SK-N-SH (cell line): ENCODE measurements at regions not wholly inside any gene's neighbourhood (a gene's known extent, or its start where the extent isn't known, plus 50 kb on each side); places are given as distances from the start of the nearest gene placed in this dataset.

ENCODE experiments used
- CTCF ChIA-PET: fragments of 300-600, 350-600 bp; formaldehyde crosslinking; extraction: SDS; loops from one replicate; lab custom pipeline; 2021; lab: Yijun Ruan, JAX
- POLR2A ChIA-PET: fragments of 350-600 bp; sonication (Branson Sonifier 250); formaldehyde crosslinking; extraction: SDS; loops from one replicate; lab custom pipeline; 2020; ENCODE audit warnings: antibody characterized with exemption, inconsistent platforms; lab: Yijun Ruan, JAX
- DNase-seq: peaks from one replicate; pipeline ENCODE4 v3.0.0; 2012
- H2AFZ ChIP-seq: fragments of 200-600 bp; sonication (generic); 2 replicates; pipeline ENCODE4 v1.8.1; 2016; ENCODE audit warnings: antibody characterized with exemption, mild to moderate bottlenecking, low read depth
- H3F3A ChIP-seq: fragments of 200-600 bp; sonication (generic); replicated peaks from 2 replicates; pipeline ENCODE3; 2016; ENCODE audit warnings: antibody characterized with exemption, mild to moderate bottlenecking; ENCODE audit not compliant: insufficient read depth
- H3K27ac ChIP-seq, 2 experiments: fragments of 200-500 bp in 1 of 2; fragments of 200-600 bp in 1 of 2; sonication (Bioruptor generic) in 1 of 2; sonication (generic), shearing (Covaris generic) in 1 of 2; 2 replicates each; pipeline versions ENCODE4 v1.5.1 to v1.6.1; 2014 to 2016; ENCODE audit warnings: low read depth in 2 of 2, inconsistent platforms in 1 of 2, low read length in 1 of 2, mild to moderate bottlenecking in 1 of 2, mixed read lengths in 1 of 2
- H3K27me3 ChIP-seq: fragments of 200-600 bp; sonication (generic), shearing (Covaris generic); 2 replicates; pipeline ENCODE4 v1.6.1; 2016; ENCODE audit warnings: mixed run types; ENCODE audit not compliant: insufficient read depth
- H3K36me3 ChIP-seq, 2 experiments: fragments of 200-500 bp in 1 of 2; fragments of 200-600 bp in 1 of 2; sonication (Bioruptor generic) in 1 of 2; sonication (generic) in 1 of 2; replicated peaks in 1 of 2; 2 replicates each; pipeline versions ENCODE3 to v1.5.1; 2014 to 2016; ENCODE audit warnings: low read length in 1 of 2, mild to moderate bottlenecking in 1 of 2; ENCODE audit not compliant: insufficient read depth in 2 of 2, control insufficient read depth in 1 of 2
- H3K4me1 ChIP-seq, 2 experiments: fragments of 200-500 bp in 1 of 2; fragments of 200-600 bp in 1 of 2; sonication (Bioruptor generic) in 1 of 2; sonication (generic), shearing (Covaris generic) in 1 of 2; 2 replicates each; pipeline versions ENCODE4 v1.5.1 to v1.6.1; 2014 to 2016; ENCODE audit warnings: low read depth in 1 of 2, low read length in 1 of 2, mixed run types in 1 of 2; ENCODE audit not compliant: insufficient read depth in 2 of 2, control insufficient read depth in 1 of 2
- H3K4me2 ChIP-seq: fragments of 200-600 bp; sonication (generic), shearing (Covaris generic); 2 replicates; pipeline ENCODE4 v1.6.1; 2017; ENCODE audit warnings: mixed run types
- H3K4me3 ChIP-seq, 2 experiments: fragments of 200-500 bp in 1 of 2; fragments of 200-600 bp in 1 of 2; sonication (Bioruptor generic) in 1 of 2; sonication (generic), shearing (Covaris generic) in 1 of 2; 2 replicates each; pipeline versions ENCODE4 v1.5.1 to v1.8.1; 2014 to 2016; ENCODE audit warnings: low read depth in 2 of 2, inconsistent platforms in 1 of 2, low read length in 1 of 2, mild to moderate bottlenecking in 1 of 2, mixed read lengths in 1 of 2, moderate library complexity in 1 of 2
- H3K79me2 ChIP-seq: fragments of 200-600 bp; sonication (generic); 2 replicates; pipeline ENCODE4 v1.8.1; 2017; ENCODE audit warnings: mild to moderate bottlenecking; ENCODE audit not compliant: insufficient read depth
- H3K9ac ChIP-seq: fragments of 200-600 bp; sonication (generic); 2 replicates; pipeline ENCODE4 v1.6.1; 2017; ENCODE audit warnings: mixed run types
- H3K9me2 ChIP-seq: fragments of 200-600 bp; sonication (generic); 2 replicates; pipeline ENCODE4 v1.6.1; 2017; ENCODE audit warnings: mixed run types
- H3K9me3 ChIP-seq: fragments of 200-600 bp; sonication (generic); 2 replicates; pipeline ENCODE4 v1.6.1; 2017; ENCODE audit warnings: mixed run types, mild to moderate bottlenecking, moderate library complexity
- H4K20me1 ChIP-seq: fragments of 200-600 bp; sonication (generic); 2 replicates; pipeline ENCODE4 v1.6.1; 2017; ENCODE audit warnings: mild to moderate bottlenecking, mixed run types; ENCODE audit not compliant: insufficient read depth
- EZH2phosphoT487 ChIP-seq: fragments of 200-600 bp; sonication (generic); IDR thresholded peaks from 2 replicates; pipeline ENCODE4 v1.6.1; 2017; ENCODE audit warnings: low read depth, mixed run types, mild to moderate bottlenecking, antibody characterized with exemption, moderate library complexity, borderline replicate concordance
- FOXJ3 ChIP-seq: sonication (generic); formaldehyde crosslinking; IDR thresholded peaks from 2 replicates; pipeline ENCODE4 v1.5.1; 2020; ENCODE audit warnings: mild to moderate bottlenecking, missing genetic modification reagents
- GABPA ChIP-seq: IDR thresholded peaks from 2 replicates; pipeline ENCODE4 v1.4.0; 2012; ENCODE audit warnings: low read depth, mild to moderate bottlenecking
- MXI1 ChIP-seq: IDR thresholded peaks from 2 replicates; pipeline ENCODE4 v1.6.1; 2012; ENCODE audit warnings: mild to moderate bottlenecking, low read depth, low read length, improper control_type of control experiment
- RAD21 ChIP-seq: IDR thresholded peaks from 2 replicates; pipeline ENCODE4 v1.6.1; 2012; ENCODE audit warnings: mild to moderate bottlenecking, low read length
- RFX5 ChIP-seq: IDR thresholded peaks from 2 replicates; pipeline ENCODE4 v1.6.1; 2012; ENCODE audit warnings: mild to moderate bottlenecking, improper control_type of control experiment, low read length
- SMC3 ChIP-seq: IDR thresholded peaks from 2 replicates; pipeline ENCODE4 v1.6.1; 2012; ENCODE audit warnings: low read depth, low read length, improper control_type of control experiment
- YY1 ChIP-seq: IDR thresholded peaks from 2 replicates; pipeline ENCODE4 v1.4.0; 2012; ENCODE audit warnings: low read depth, mild to moderate bottlenecking
- WGBS: methylation state at CpG from one replicate; pipeline ENCODE4 v1.1.6; 2017; ENCODE audit warnings: low lambda C conversion rate; 5-methylcytosine and 5-hydroxymethylcytosine counted together
- TF ChIP-seq, protein P1 (sequence below): fragments of 200-600 bp; sonication (generic); IDR thresholded peaks from 2 replicates; pipeline ENCODE4 v1.6.1; 2017; ENCODE audit warnings: antibody characterized with exemption, mild to moderate bottlenecking, moderate library complexity
- TF ChIP-seq, protein P2 (sequence below): IDR thresholded peaks from 2 replicates; pipeline ENCODE4 v1.4.0; 2012; ENCODE audit warnings: low read depth, borderline replicate concordance

DNA sequence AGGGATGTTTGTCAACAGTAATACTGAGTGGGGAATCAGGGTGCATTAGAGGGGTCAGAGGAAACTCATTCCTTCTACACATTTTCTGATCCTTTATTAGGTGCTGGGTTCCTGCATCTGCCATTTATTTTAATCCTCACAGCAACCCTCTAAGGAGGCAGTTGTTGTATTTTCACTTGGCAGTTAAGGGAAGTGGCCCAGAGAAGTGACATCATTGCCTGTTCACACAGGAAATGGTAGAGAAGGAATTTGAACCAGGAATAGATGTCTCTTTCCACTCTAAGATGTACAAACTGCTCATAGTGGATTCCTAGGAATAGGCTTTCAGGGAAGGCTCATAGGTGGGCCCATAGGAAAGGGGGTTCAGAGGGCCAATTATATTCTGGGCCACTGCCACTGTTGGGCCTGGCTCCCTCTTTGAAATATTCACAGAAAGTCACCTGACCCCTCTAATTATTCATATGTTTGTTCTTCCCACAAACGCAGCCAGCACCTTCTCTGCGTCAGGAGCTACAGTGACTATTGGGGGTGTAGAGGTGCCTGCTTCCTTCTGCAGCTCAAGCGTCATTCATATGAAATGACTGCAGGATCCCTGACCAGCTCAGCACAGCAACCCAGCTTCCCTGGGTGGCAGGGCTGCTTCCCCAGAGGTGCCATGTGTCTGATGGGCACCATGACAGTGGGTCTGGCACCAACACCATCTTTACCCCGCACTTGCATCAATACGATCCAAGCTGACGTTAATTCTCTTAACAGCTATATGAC, 163.9 kb upstream of the SMAD3 start:
- Histone ChIP-seq H3K9me2 (no peaks in the 10 kb centered on the region), H3K9me3 (no peaks in the 10 kb centered on the region), H2AFZ (peak overlapping the region; percentile 67; the same call in 1 of the 2 replicates), H3K4me3 (no peak overlapping the region), H3K9ac (peak overlapping the region; percentile 25; the same call in 1 of the 2 replicates), H3K27ac (peak overlapping the region in 1 of 2 experiments; percentile 20; a peak in 1 of 4 replicates), H3K36me3 (no peaks in the 10 kb centered on the region), H4K20me1 (no peaks in the 10 kb centered on the region), H3K79me2 (no peaks in the 10 kb centered on the region), H3K4me1 (peaks cover 0 to 2% of the 10 kb centered on the region in 2 experiments; a peak in 2 of 4 replicates), H3F3A (peaks cover 8% of the 10 kb centered on the region), H3K4me2 (no peak overlapping the region), H3K27me3 (no peaks in the 10 kb centered on the region)
- WGBS = 98% methylated on average over 6 of the region's 6 CpGs
- DNase-seq = no peak
- peak; percentile 62 for TF ChIP-seq GABPA
- TF ChIP-seq, protein P1, sequence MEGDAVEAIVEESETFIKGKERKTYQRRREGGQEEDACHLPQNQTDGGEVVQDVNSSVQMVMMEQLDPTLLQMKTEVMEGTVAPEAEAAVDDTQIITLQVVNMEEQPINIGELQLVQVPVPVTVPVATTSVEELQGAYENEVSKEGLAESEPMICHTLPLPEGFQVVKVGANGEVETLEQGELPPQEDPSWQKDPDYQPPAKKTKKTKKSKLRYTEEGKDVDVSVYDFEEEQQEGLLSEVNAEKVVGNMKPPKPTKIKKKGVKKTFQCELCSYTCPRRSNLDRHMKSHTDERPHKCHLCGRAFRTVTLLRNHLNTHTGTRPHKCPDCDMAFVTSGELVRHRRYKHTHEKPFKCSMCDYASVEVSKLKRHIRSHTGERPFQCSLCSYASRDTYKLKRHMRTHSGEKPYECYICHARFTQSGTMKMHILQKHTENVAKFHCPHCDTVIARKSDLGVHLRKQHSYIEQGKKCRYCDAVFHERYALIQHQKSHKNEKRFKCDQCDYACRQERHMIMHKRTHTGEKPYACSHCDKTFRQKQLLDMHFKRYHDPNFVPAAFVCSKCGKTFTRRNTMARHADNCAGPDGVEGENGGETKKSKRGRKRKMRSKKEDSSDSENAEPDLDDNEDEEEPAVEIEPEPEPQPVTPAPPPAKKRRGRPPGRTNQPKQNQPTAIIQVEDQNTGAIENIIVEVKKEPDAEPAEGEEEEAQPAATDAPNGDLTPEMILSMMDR = no peak
- POLR2A ChIA-PET = no interaction called here
- CTCF ChIA-PET = interaction anchor here (0.8 kb wide), 1 partner anchor 297 kb away, joined by 4 read pairs; no protein-coding TSS in a partner anchor

DNA sequence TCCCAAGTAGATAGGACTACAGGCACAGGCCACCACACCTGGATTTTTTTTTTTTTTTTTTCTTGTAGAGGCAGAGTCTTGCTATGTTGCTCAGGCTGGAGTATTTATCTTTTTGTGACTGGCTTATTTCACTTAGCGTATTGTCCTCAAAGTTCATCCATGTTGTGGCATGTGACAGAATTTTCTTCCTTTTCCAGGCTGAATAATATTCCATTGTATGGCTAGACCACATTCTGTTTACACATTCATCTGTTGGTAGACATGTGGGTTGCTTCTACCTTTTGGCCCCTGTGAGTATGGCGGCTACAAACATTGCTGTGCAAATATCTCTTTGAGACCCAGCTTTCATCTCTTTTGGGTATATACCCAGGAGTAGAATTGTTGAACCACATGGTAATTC, 160.2 kb upstream of the SMAD3 start:
- TF ChIP-seq MXI1 (no peak), EZH2phosphoT487 (no peak), SMC3 (no peak), FOXJ3 (CRISPR knock-in tag) (no peak), RFX5 (no peak), YY1 (no peak), RAD21 (no peak)
- TF ChIP-seq, protein P2, sequence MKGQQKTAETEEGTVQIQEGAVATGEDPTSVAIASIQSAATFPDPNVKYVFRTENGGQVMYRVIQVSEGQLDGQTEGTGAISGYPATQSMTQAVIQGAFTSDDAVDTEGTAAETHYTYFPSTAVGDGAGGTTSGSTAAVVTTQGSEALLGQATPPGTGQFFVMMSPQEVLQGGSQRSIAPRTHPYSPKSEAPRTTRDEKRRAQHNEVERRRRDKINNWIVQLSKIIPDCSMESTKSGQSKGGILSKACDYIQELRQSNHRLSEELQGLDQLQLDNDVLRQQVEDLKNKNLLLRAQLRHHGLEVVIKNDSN = no peak
- H3K9ac ChIP-seq = no peak overlapping the region
- H3K27me3 ChIP-seq = no peaks in the 10 kb centered on the region
- H3K4me3 ChIP-seq = no peak overlapping the region
- H3K4me2 ChIP-seq = no peak overlapping the region
- H4K20me1 ChIP-seq = no peaks in the 10 kb centered on the region
- DNase-seq = no peak
- H2AFZ ChIP-seq = no peak overlapping the region
- peaks cover 4 to 5% of the 10 kb centered on the region in 2 experiments; a peak in 2 of 4 replicates for H3K4me1 ChIP-seq
- H3K36me3 ChIP-seq = no peaks in the 10 kb centered on the region
- ChIA-PET POLR2A (no interaction called here), CTCF (interaction anchor here (1.1 to 2.4 kb wide), 5 partner anchors 9 to 936 kb away, joined by 3 to 14 read pairs (median 5); no protein-coding TSS in a partner anchor)
- H3F3A ChIP-seq = peaks cover 8% of the 10 kb centered on the region
- no peak overlapping the region for H3K27ac ChIP-seq
- no peaks in the 10 kb centered on the region for H3K9me2 ChIP-seq
- H3K9me3 ChIP-seq = no peaks in the 10 kb centered on the region
- 100% methylated on average over 2 of the region's 2 CpGs for WGBS
- H3K79me2 ChIP-seq = no peaks in the 10 kb centered on the region
